ENCODE measurements at regions not wholly inside any gene's neighbourhood (a gene's known extent, or its start where the extent isn't known, plus 50 kb on each side); places are given as distances from the start of the nearest gene placed in this dataset.
"Not testable (repeated sequence)": the region's sequence is repeated elsewhere in the genome, so short reads cannot be mapped to it uniquely, and the experiment has no call there.

- no peak for DNase-seq
Measured at GRCh38 chr1:22196041-22196440, 53.1 kb upstream of the WNT4 start.

- no peak for DNase-seq
Measured at GRCh38 chr1:22196641-22197040, 53.7 kb upstream of the WNT4 start.

GRCh38 chr1:22197644-22198043 is 54.7 kb upstream of the WNT4 start:
- no peak for DNase-seq

- no peak for DNase-seq
Measured at GRCh38 chr1:22201023-22201422, 58.1 kb upstream of the WNT4 start.

- DNase-seq = no peak
Measured at GRCh38 chr1:22203335-22203734, 60.4 kb upstream of the WNT4 start.

GRCh38 chr1:22204057-22204840 is 61.4 kb upstream of the WNT4 start:
- no peak for DNase-seq

GRCh38 chr1:22204989-22205913 is 62.4 kb upstream of the WNT4 start:
- DNase-seq = no peak

- no peak for DNase-seq
Measured at GRCh38 chr1:22206551-22207125, 63.7 kb upstream of the WNT4 start.

- DNase-seq = no peak
Measured at GRCh38 chr1:22207511-22208267, 64.8 kb upstream of the WNT4 start.

GRCh38 chr1:22208268-22208972 is 65.5 kb upstream of the WNT4 start:
- no peak for DNase-seq

- DNase-seq = no peak
Measured at GRCh38 chr1:22208973-22209378, 66.1 kb upstream of the WNT4 start.

GRCh38 chr1:22210176-22210575 is 67.3 kb upstream of the WNT4 start:
- no peak for DNase-seq

GRCh38 chr1:22210636-22211035 is 67.7 kb upstream of the WNT4 start:
- no peak for DNase-seq

GRCh38 chr1:22211459-22211858 is 68.6 kb upstream of the WNT4 start:
- not testable (repeated sequence) for DNase-seq

GRCh38 chr1:22212400-22213233 is 69.7 kb upstream of the WNT4 start:
- DNase-seq = no peak

- DNase-seq = no peak
Measured at GRCh38 chr1:22216210-22216883, 73.5 kb upstream of the WNT4 start.

GRCh38 chr1:22216966-22217365 is 74.1 kb upstream of the WNT4 start:
- no peak for DNase-seq

GRCh38 chr1:22217811-22218460 is 75.0 kb upstream of the WNT4 start:
- no peak for DNase-seq

- DNase-seq = no peak
Measured at GRCh38 chr1:22218618-22219250, 75.8 kb upstream of the WNT4 start.
